Right lobe of liver (tissue), 6 donors: ENCODE measurements at regions not wholly inside any gene's neighbourhood (a gene's known extent, or its start where the extent isn't known, plus 50 kb on each side); places are given as distances from the start of the nearest gene placed in this dataset.

Source experiments
- ATAC-seq, 4 donors: fragments of 200-7000 bp; cut with Tn5 transposase; one replicate each; pipeline ENCODE4 v1.9.1; 2020; ENCODE audit warnings: mild to moderate bottlenecking in 4 of 4, moderate library complexity in 4 of 4
- DNase-seq, 3 donors: peaks; one replicate each; pipeline ENCODE4 v3.0.0-alpha.2; 2020
- H3K27ac ChIP-seq, 3 donors: fragments of 200-600 bp; one replicate each; pipeline ENCODE4 v1.8.0; 2022
- H3K27me3 ChIP-seq, 2 donors: fragments of 200-600 bp; one replicate each; pipeline ENCODE4 v1.8.0; 2022
- H3K36me3 ChIP-seq, 4 donors: fragments of 200-600 bp; sonication (generic) in 1 of 4; one replicate each; pipeline versions ENCODE4 v1.5.1 to v1.8.0; 2017 to 2022; ENCODE audit warnings: control low read depth in 1 of 4
- H3K4me1 ChIP-seq, 4 donors: fragments of 200-600 bp; sonication (generic) in 1 of 4; one replicate each; pipeline versions ENCODE4 v1.5.1 to v1.8.0; 2017 to 2022; ENCODE audit warnings: control low read depth in 1 of 4
- H3K4me3 ChIP-seq, 3 donors: fragments of 200-600 bp; one replicate each; pipeline ENCODE4 v1.8.0; 2022
- H3K9me3 ChIP-seq, 4 donors: fragments of 200-600 bp; sonication (generic) in 1 of 4; one replicate each; pipeline versions ENCODE4 v1.5.1 to v1.8.0; 2017 to 2022; ENCODE audit warnings: control low read depth in 1 of 4
- CTCF ChIP-seq, 4 donors: fragments of 200-600 bp in 3 of 4; fragments of 450-650 bp in 1 of 4; IDR thresholded peaks; one replicate each; pipeline versions ENCODE4 v1.5.1 to v1.8.0; 2016 to 2022; ENCODE audit warnings: antibody characterized with exemption in 4 of 4, mild to moderate bottlenecking in 2 of 4
- POLR2A ChIP-seq: fragments of 450-650 bp; IDR thresholded peaks from one replicate; pipeline ENCODE4 v1.6.1; 2017; ENCODE audit warnings: antibody characterized with exemption, mild to moderate bottlenecking
- WGBS: methylation state at CpG from one replicate; pipeline ENCODE4 v1.1.6; 2018; ENCODE audit warnings: low coverage, low lambda C conversion rate; ENCODE audit not compliant: insufficient coverage; ENCODE audit errors: missing lambda C conversion rate; 5-methylcytosine and 5-hydroxymethylcytosine counted together
- intact Hi-C, 2 donors: fragments of 100-400 bp; cut with DNase I; formaldehyde crosslinking; loops; one replicate each; pipeline versions ENCODE4 v1.11.2 to v1.14.1; 2022
- donor health status: DM: no; HTN: yes; CAD: no.
- donor health status: DM: no; HTN: no; CAD: no.
- donor health status: DM: no; HTN: no; CAD: no.
- donor health status: DM: no; HTN: yes; CAD: no.
- donor health status: DM: no; HTN: yes; CAD: no.

- intact Hi-C loops, result no loop called here
- Histone ChIP-seq H3K36me3 (no peaks in the 10 kb centered on the region), H3K27ac (no peak overlapping the region), H3K4me1 (no peaks in the 10 kb centered on the region), H3K27me3 (no peaks in the 10 kb centered on the region), H3K9me3 (no peaks in the 10 kb centered on the region), H3K4me3 (no peak overlapping the region)
- DNase-seq (peak in 1 of 3 donors; percentile 36), ATAC-seq (no peak)
- no CpG with 5 or more reads among the region's 21 CpGs for WGBS
- no peak for TF ChIP-seq CTCF (IDR thresholded peaks at IDR 0.05)
- TF ChIP-seq POLR2A, result no peak
Measured at GRCh38 chr3:86731501-86731901, 259.4 kb downstream of the VGLL3 start.

- no peak overlapping the region for H3K4me3 ChIP-seq
- ATAC-seq, result no peak
- no peaks in the 10 kb centered on the region for H3K9me3 ChIP-seq
- intact Hi-C loops, result no loop called here
- no peak overlapping the region for H3K27ac ChIP-seq
- H3K27me3 ChIP-seq, result no peaks in the 10 kb centered on the region
- TF ChIP-seq POLR2A (no peak), CTCF (IDR thresholded peaks at IDR 0.05) (no peak)
- no peaks in the 10 kb centered on the region for H3K36me3 ChIP-seq
- DNase-seq, result no peak
- no peaks in the 10 kb centered on the region for H3K4me1 ChIP-seq
Measured at GRCh38 chr3:86723433-86723832, 267.5 kb downstream of the VGLL3 start.

- Histone ChIP-seq H3K4me1 (no peaks in the 10 kb centered on the region), H3K27me3 (no peaks in the 10 kb centered on the region), H3K4me3 (no peak overlapping the region), H3K27ac (no peak overlapping the region), H3K9me3 (no peaks in the 10 kb centered on the region), H3K36me3 (no peaks in the 10 kb centered on the region)
- 24% methylated on average over 2 of the region's 2 CpGs for WGBS
- TF ChIP-seq CTCF (IDR thresholded peaks at IDR 0.05) (no peak), POLR2A (no peak)
- no peak for DNase-seq
- intact Hi-C loops, result no loop called here
- ATAC-seq, result no peak
Measured at GRCh38 chr3:86711634-86712033, 279.3 kb downstream of the VGLL3 start.

GRCh38 chr3:86708893-86709292 lies 282.1 kb downstream of the VGLL3 start:
- 64% methylated on average over 4 of the region's 7 CpGs for WGBS
- no peak overlapping the region for H3K4me3 ChIP-seq
- ATAC-seq, result no peak
- H3K36me3 ChIP-seq, result no peaks in the 10 kb centered on the region
- no peak for DNase-seq
- no peaks in the 10 kb centered on the region for H3K4me1 ChIP-seq
- intact Hi-C loops, result no loop called here
- H3K27me3 ChIP-seq, result no peaks in the 10 kb centered on the region
- TF ChIP-seq POLR2A, result no peak
- no peak for TF ChIP-seq CTCF (IDR thresholded peaks at IDR 0.05)
- H3K9me3 ChIP-seq, result no peaks in the 10 kb centered on the region
- no peak overlapping the region for H3K27ac ChIP-seq

- WGBS, result 3% methylated on average over 1 of the region's 1 CpG
- TF ChIP-seq POLR2A (no peak), CTCF (IDR thresholded peaks at IDR 0.05) (peak; percentile 14 to 50 (median 44))
- ATAC-seq (no peak), DNase-seq (no peak)
- Histone ChIP-seq H3K4me1 (no peaks in the 10 kb centered on the region), H3K27me3 (peaks cover 0 to 5% of the 10 kb centered on the region in 2 donors), H3K9me3 (no peaks in the 10 kb centered on the region), H3K36me3 (no peaks in the 10 kb centered on the region), H3K4me3 (no peak overlapping the region), H3K27ac (no peak overlapping the region)
- intact Hi-C loops, result no loop called here
Measured at GRCh38 chr3:86702381-86702958, 288.5 kb downstream of the VGLL3 start.
